ENCODE measurements at regions not wholly inside any gene's neighbourhood (a gene's known extent, or its start where the extent isn't known, plus 50 kb on each side); places are given as distances from the start of the nearest gene placed in this dataset.
"Not testable (repeated sequence)": the region's sequence is repeated elsewhere in the genome, so short reads cannot be mapped to it uniquely, and the experiment has no call there.

DNA sequence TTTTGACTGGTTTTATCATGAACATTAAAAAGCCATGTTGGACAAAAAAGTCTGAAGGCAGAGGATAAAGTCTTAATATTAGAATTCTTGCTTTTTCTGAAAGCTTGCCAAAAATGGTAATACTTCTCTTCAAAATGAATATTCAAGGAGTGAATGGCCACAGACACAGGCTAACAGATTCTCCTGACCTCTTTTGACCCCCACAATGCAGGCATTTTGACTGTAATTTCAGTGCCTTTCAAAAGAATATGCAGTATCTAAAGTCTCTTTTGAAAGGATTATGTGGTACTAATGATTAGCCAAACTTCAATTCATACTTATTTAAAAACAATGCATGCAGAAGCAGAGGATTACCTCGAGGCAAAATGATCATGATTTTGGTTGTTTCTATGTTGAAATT is 557.8 kb upstream of the GCFC2 start:
- DNase-seq (ENCODE audit: low read depth in 2 of 2) = no peak

DNA sequence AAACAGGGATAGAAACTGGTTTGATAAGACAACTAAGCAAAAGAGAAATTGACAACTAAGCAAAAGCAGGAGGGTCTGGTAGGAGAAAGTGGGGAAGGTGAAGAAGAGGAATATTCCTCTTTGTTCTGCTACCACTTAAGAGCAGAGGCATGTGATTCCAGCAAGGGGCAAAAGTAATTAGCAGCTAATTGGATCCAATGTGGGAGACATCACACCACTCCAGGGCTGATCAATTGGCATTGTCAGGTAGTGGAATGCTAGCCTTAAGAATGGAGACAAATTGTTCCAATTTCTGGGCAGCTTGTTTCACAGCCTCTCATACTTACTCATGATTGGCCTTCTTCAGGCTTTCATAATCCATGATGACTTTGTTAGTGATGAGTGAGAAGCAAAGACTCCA is 547.1 kb upstream of the GCFC2 start:
- no peak for DNase-seq (ENCODE audit: low read depth in 2 of 2)

DNA sequence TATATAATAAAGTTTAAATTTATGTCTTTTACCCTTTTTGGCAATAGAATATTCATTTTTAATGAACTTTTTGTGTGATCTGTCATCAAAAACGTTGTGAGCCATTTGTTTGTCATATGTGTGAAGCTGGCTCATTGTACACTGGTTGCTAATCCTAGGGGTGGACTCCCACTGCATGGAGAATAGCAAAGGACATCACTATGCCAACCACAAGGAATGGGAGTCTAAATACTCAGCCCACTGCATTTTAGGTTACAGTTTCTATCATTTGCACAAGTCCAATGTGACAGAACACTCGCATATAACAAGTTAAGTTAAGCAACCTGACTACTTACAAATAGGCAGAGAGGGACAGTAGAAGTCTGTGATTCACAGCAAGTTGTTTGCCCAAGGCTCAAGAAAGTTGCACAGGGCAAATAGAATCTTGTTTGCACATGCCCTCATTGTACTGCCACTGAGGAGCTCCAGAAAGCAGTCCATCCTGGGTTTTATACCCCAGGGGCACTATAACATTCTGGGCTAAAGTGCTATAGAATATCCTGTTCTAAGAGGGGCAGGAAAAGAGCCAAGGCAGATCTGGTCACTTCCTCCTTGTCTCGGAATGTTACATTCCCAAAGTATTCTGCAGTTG is 545.9 kb upstream of the GCFC2 start:
- DNase-seq (ENCODE audit: low read depth in 2 of 2) = no peak

DNA sequence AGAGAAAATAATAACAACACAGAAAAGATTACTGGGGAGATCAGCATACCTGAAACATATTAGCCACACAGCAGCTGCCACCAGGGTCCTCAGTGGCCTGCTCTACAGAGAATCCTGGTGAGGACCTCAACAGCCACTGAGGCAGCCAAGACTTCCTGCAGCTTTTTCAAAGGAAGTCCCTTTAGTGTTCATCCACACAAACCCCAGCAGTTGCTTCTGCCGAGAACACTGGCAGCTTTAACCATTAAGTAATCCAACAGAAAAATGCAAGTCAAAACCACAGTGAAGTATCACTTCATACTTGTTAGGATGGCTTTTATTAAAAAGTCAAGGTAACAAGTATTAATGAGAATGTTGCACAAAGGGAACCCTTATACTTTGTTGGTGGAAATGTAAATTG is 542.0 kb upstream of the GCFC2 start:
- DNase-seq (ENCODE audit: low read depth in 2 of 2) = no peak

DNA sequence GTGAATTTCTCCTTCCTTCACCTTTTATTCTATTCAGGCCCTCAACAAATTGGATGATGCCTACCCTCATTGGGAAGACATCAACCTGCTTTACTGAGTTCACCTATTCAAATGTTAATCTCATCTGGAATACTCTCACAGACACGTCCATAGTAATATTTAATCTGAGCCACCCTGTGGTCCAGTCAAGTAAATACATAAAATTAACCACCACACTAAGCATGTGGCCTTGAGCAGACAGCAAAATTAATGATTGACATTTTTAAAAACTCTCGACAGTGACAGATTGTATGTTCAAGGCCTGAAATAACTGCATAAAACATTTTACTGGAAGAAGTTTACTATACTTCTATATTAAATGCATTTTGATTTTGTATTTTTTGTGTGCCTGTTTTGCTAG is 540.6 kb upstream of the GCFC2 start:
- no peak for DNase-seq (ENCODE audit: low read depth in 2 of 2)

DNA sequence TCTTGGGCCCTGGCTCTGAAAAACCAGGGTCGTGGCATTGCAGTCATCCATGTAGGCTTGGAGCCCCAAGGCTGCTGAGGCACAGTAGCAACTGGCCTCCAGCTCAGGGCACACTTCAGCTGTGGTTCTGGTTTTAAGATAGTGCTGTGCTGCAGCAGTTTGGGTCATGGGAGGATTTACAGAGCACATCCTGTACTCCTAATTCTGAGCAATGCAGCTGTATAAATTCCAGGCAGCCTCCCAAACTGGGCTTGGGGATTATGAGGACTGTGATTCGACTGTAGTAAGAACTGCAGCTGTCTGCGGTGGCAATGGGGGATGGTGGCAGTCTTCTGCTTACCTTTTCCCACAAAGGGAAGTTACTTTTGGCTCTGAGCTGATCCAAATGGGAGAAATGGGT is 536.3 kb upstream of the GCFC2 start:
- DNase-seq (ENCODE audit: low read depth in 2 of 2) = no peak

DNA sequence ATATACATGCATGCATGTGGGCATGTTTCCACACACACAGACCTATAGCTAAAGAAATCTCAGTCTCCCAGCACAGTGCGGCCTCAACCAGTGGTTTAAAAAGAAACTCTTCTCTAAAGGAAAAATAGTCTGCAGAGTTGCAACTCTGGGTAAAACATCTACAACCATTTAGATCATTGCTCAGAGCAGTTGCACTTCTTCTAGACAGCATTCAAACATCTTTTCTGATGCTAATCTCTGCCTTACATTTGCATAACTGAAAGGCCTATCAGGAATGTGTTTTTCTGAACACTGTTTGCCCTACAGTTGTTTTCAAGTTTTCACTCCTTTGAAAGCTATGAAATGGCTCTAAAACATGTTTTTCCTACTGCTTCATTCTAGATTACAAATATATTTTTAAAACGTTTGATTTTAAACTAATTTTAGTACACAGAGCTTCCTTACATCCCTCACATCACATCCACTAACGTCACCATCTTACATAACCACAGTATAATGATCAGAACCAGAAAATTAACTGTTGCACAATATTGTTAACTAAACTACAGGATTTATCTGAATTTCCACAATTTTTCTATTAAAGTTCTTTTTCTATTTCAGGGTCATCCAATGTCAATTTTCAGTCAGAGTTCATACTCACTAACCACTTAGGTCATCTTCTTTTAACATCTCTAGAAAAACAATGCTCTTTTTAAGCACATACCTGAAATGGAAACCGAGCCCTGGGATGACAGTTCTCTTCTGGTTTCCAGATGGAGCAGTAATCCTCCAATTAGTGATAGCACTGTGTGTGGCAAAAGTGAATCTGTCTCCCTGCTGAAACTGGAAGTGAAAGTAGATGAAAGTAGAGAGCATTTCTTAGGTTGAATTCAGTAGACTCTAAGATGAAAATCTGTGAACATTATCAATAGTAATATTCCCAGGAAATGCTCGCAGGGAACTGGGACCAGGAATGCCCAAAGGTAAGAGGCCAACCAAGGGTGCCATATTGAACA is 501.6 kb upstream of the GCFC2 start:
- DNase-seq (ENCODE audit: low read depth in 2 of 2) = no peak

DNA sequence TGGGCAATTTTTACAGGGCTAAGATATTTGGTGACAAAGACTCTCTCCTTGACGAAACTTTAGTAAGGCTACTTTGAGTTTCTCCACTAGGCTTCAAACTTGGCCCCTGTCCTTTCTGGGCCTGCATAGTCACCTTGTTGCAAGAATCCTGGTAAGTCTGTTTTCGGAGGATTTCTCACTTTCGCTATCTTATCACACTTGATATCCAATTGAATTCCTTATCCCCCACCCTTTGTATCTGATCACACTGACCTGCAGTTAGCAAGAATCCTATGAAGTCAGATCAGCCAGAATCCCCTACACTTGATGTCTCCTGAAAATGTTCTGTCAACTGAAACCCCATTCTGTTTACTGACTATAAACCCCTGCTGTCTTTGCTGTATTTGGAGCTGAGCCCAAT is 499.8 kb upstream of the GCFC2 start:
- DNase-seq (ENCODE audit: low read depth in 2 of 2) = no peak

DNA sequence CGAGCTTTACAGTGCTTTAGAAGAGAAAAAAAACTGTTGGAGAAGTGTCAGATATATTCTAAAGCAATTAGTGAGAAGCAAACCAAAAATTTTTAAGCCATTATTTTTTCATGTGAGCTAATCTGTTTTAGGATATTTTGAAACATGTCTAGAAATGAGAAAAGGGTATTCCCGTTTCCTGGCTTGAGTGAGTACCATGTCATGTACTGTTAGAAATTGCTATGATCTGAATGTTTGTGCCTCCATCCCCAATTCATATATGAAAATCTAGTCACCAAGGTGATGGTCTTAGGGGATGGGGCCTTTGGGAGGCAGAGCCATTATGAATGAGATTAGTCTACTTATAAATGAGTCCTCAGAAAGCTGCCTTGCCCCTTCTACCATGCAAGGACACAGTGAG is 493.3 kb upstream of the GCFC2 start:
- DNase-seq (ENCODE audit: low read depth in 2 of 2) = no peak

DNA sequence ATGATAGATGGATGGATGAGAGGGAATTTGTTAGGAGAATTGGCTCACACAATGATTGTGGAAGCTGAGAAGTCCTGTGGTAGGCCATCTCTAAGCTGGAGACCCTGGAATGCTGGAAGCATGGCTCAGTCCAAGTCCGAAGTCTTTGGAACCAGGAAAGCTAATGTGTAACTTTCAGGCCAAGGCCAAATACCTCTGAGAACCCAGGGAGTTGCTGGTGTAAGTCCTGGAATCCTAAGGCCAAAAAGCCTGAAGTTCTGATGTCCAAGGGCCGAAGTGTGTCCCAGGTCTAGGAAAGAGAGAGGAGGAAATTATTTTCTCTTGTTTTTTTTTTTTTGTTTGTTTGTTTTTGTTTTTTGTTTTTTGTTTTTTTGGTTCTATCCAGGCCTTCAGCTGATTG is 492.2 kb upstream of the GCFC2 start:
- no peak for DNase-seq (ENCODE audit: low read depth in 2 of 2)

DNA sequence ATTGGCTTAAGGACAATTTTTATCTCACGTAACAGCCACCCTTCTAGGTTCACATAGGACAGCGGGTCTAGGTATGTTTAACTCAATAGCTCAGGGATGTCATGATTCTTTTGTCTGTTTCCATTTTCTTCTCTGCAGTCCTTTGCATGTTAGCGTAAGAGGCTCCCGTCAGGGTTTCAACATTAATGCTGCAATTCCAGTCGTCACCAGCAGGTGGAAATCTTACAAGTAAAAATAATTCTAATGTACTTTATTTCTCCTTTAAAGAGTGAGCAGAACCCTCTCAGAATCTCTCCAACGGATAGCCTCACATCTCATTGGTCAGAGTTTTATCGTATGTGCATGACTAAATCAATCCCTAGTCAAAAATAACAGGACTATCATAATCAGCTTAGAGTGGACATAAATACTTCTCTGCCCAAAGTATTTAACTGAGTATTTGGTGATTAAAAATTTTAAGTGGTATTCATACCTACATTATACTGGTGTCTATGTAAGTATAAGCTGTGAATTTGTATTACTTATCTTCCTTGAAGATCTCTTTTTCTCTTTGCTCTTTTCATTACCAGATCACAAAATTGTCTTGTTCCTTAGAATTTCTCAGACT is 487.2 kb upstream of the GCFC2 start:
- peak; percentile 26 to 28 for DNase-seq (ENCODE audit: low read depth in 2 of 2)

DNA sequence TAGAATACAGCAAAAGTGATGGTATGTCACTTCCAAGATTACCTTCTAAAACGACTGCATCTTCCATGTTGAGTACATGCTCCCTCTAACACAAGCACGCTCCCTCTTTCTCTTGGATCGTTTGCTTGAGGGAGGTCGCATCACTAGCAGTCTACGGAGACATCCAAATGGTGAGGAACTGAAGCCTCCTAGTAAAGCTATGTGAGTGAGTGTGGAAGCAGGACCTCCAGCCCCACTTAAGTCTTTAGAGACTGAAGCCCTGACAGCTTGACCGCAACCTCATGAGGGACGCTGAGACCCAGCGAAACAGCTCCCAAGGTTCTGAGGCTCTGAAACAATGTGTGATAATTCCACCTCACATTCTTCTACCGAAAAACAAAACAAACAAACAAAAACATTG is 486.7 kb upstream of the GCFC2 start:
- DNase-seq (ENCODE audit: low read depth in 2 of 2) = no peak

DNA sequence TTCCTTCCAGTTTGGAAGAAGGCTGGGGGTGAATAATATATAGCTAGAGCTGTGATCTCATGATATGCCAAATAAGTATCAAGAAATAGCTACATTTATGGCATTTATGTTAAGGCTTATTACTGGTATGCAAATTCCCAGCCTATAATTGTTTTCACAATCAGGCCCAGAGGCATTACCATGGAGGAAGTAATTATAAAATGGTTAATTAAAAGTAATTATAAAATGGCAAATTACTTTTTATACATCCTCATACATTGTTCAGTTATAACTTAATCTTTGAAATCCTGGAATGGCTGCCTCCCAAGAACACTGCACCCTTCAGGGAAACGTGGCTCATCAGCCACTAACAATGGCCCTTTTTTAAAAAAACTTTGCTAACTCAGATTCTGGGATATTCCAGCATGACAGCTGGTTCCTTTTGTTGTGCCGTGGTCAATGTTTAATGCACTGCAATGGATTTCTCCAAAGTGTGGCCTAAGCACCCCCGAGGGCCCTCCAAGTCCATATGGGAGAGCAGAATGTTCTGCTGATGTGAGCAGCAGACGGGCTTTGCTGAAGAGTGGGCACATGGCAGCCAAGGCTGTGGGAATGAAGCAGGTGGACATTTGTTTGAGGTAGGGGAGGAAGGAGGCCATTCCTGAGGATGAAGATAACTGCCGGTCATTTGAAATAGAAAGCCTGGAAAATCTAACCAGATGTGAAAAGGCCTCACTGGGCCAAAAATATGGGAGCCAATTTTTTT is 483.5 kb upstream of the GCFC2 start:
- no peak for DNase-seq (ENCODE audit: low read depth in 2 of 2)

DNA sequence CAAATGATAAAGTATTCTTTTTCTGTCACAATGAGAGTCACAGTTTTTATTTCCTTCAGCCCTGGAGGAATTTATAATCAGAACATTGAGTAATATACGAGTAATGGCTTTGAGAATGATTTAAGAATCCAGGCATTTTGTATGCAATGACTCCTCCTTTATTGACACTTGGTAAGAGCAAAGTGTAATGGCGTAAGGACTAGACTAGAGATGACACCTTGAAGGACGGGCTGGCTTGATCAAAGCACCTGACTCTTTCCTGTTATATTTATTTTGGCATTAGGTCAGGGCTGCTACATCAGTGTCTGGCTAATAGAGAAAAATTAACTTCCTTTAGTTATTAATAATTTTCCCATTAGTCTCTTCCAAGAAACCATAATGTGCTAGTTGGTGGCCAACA is 482.4 kb upstream of the GCFC2 start:
- DNase-seq (ENCODE audit: low read depth in 2 of 2) = no peak

DNA sequence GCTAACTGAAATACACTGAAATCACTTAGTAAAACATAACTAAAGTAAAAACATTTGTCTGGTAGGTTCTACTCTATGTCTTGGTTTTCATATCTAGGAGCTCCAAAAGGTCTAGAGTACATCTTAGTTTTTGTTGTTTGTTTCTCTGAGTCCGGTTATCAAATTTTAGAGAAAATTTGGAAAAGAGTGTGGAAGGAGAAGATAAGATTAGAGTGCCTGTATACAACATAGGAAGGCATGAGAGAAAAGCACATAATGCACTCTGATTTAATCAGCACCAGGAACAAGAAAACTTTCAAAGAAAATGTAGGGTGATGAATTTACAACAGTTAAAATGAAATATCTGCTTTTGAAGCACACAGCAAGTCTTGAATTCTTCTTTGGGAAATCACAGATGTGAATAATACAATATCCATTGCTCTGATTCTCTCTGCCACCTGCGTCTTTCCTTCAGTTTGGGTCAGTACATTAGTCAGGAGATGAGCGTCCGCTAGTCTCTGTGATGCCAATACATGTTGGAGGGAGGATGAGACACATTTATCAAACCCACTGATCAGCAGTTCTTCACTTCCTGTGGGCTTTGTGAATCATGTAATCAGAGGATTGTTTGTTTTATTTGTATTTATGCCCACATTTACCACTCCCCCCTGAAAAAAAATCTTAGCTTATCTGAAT is 477.8 kb upstream of the GCFC2 start:
- no peak for DNase-seq (ENCODE audit: low read depth in 2 of 2)

DNA sequence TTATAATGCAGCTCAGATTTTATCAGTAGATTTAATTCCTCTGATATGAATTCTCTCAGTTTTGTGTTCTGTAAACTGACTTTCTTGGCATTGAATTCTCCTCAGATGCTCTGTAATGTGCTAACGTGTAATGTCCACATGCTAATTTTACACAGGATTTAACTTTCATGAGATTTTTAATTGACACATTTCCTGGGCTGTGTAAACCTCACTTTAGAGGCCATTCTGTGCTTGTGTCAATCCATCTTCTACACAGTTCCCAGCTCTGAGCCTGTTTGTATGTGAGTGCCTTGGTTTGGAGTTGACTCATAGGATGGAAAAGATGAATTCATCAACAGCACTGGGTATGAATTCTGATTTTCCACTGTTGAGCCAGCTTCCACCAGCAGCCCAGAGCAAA is 476.7 kb upstream of the GCFC2 start:
- DNase-seq (ENCODE audit: low read depth in 2 of 2) = no peak

DNA sequence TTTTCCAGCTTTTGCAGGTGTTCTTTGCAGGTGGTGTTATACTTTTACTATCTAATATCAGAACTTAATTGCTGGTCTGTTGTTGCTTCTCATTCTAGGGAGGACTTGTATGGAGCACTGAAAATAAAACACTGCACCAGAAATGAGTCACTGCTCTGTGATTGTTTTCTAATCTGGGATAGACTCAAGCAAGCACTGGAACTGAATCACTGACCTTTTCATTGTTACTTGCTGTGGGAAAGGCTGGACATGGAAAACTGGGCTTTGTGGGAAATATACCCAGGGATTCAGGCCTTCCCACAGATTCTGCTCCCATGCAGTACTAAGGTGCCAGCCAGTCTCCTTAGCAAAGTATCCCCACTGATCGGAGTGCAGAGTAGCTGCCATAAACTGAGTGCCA is 470.0 kb upstream of the GCFC2 start:
- DNase-seq (ENCODE audit: low read depth in 2 of 2) = no peak

DNA sequence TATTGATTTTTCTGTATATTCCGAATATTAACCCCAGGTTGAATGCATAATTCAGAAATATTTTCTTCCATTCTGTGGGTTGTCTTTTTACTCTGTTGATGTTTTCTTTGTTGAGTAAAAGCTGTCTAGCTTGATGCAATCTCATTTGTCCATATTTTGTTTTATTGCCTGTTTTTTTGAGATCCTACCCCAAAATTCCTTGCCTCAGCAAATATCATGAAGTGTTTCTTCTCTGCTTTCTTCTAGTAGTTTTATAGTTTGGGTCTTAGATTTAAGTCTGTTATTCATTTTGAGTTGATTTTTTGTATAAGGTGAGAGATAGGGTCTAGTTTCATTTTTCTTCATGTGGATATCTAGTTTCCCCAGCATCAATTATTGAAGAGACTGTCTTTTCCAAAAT is 467.9 kb upstream of the GCFC2 start:
- no peak for DNase-seq (ENCODE audit: low read depth in 2 of 2)

DNA sequence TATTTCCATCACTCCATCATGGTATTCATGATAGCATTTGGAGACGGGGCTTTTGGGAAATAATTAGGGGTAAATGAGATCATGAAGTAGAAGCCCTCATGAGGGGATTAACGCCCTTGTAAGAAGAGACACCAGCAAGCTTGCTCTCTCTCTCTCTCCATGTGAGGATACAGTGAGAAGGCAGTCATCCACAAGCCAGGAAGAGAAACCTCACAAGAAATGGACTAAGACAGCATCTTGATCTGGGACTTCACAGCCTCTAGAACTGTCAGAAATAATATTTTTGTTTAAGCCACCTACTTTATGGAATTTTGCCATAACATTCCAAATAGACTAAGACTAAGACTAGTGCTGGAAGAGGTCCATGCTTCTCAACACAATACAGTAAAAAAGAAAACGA is 464.6 kb upstream of the GCFC2 start:
- no peak for DNase-seq (ENCODE audit: low read depth in 2 of 2)

DNA sequence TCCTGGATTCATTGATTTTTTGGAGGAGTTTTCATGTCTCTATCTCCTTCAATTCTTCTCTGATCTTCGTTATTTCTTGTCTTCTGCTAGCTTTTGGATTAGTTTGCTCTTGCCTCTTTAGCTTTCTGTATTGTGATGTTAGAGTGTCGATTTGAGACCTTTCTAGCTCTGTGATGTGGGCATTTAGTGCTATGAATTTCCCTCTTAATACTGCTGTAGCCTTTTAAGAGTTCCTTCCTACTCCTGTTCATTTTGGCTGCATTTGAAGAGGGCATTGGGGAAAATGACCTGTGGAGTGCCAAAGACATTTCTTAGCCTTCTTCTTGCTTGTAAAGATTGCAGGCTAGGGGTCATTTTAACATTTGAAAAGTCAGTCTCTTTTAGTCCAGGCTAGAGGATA is 463.8 kb upstream of the GCFC2 start:
- no peak for DNase-seq (ENCODE audit: low read depth in 2 of 2)

DNA sequence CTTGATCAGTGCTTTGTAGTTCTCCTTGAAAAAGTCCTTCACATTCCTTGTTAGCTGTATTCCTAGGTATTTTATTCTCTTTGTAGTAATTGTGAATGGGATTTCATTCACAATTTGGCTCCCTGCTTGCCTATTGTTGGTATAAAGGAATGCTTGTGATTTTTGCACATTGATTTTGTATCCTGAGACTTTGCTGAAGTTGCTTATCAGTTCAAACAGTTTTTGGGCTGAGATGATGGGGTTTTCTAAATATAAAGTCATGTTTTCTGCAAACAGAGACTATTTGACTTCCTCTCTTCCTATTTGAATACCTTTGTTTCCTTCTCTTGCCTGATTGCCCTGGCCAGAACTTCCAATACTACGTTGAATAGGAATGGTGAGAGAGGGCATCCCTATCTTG is 462.5 kb upstream of the GCFC2 start:
- DNase-seq (ENCODE audit: low read depth in 2 of 2) = not testable (repeated sequence)

DNA sequence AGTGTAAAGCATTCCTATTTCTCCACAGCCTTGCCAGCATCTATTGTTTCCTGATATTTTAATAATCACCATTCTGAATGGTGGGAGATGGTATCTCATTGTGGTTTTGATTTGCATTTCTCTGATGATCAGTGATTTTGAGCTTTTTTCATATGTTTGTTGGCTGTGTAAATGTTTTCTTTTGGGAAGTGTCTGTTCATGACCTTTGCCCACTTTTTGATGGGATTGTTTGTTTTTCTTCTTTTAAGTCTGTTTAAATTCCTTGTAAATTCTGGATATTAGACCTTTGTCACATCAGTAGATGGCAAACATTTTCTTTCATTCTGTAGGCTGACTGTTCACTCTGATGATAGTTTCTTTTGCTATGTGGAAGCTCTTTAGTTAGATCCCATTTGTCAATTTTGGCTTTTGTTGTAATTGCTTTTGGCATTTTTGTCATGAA is 461.5 kb upstream of the GCFC2 start:
- not testable (repeated sequence) for DNase-seq (ENCODE audit: low read depth in 2 of 2)
